Activated CD4-positive, alpha-beta T cell treated with anti-CD3 and anti-CD28 coated beads, Interleukin-2, Interleukin-6, amounts not matched to agents 100 ng/mL and 50 ng/mL, durations not matched to agents 16 hours and 8 hours (primary cell): ENCODE measurements at regions not wholly inside any gene's neighbourhood (a gene's known extent, or its start where the extent isn't known, plus 50 kb on each side); places are given as distances from the start of the nearest gene placed in this dataset.

Source experiments
- DNase-seq: peaks from one replicate; pipeline ENCODE4 v3.0.0-alpha.2; 2020

GRCh38 chr9:16320338-16320902 is 550.0 kb downstream of the BNC2 start:
- DNase-seq = no peak

GRCh38 chr9:16321461-16322119 is 548.9 kb downstream of the BNC2 start:
- no peak for DNase-seq

- DNase-seq = no peak
Measured at GRCh38 chr9:16322849-16323248, 547.6 kb downstream of the BNC2 start.

- DNase-seq = no peak
Measured at GRCh38 chr9:16325966-16326365, 544.5 kb downstream of the BNC2 start.

GRCh38 chr9:16328349-16328748 is 542.1 kb downstream of the BNC2 start:
- no peak for DNase-seq

- DNase-seq = no peak
Measured at GRCh38 chr9:16329671-16330113, 540.8 kb downstream of the BNC2 start.

GRCh38 chr9:16331031-16331430 is 539.4 kb downstream of the BNC2 start:
- no peak for DNase-seq

GRCh38 chr9:16331527-16331926 is 538.9 kb downstream of the BNC2 start:
- DNase-seq = no peak

GRCh38 chr9:16333691-16334090 is 536.8 kb downstream of the BNC2 start:
- DNase-seq = no peak

- no peak for DNase-seq
Measured at GRCh38 chr9:16335788-16336580, 534.5 kb downstream of the BNC2 start.

GRCh38 chr9:16336833-16337232 is 533.6 kb downstream of the BNC2 start:
- DNase-seq = no peak

- no peak for DNase-seq
Measured at GRCh38 chr9:16337322-16338029, 533.0 kb downstream of the BNC2 start.

GRCh38 chr9:16341177-16341576 is 529.3 kb downstream of the BNC2 start:
- DNase-seq = no peak

- DNase-seq = no peak
Measured at GRCh38 chr9:16342246-16343020, 528.0 kb downstream of the BNC2 start.

- no peak for DNase-seq
Measured at GRCh38 chr9:16343249-16344237, 526.9 kb downstream of the BNC2 start.

GRCh38 chr9:16344343-16344742 is 526.1 kb downstream of the BNC2 start:
- no peak for DNase-seq

GRCh38 chr9:16345902-16346301 is 524.6 kb downstream of the BNC2 start:
- no peak for DNase-seq

GRCh38 chr9:16347886-16348285 is 522.6 kb downstream of the BNC2 start:
- no peak for DNase-seq

GRCh38 chr9:16348531-16348930 is 521.9 kb downstream of the BNC2 start:
- no peak for DNase-seq

- DNase-seq = no peak
Measured at GRCh38 chr9:16352251-16352650, 518.2 kb downstream of the BNC2 start.

- no peak for DNase-seq
Measured at GRCh38 chr9:16352791-16353401, 517.6 kb downstream of the BNC2 start.
